ENCODE measurements at regions not wholly inside any gene's neighbourhood (a gene's known extent, or its start where the extent isn't known, plus 50 kb on each side); places are given as distances from the start of the nearest gene placed in this dataset.

- Histone ChIP-seq H3K4me1 (peaks cover 0 to 7% (median 0%) of the 10 kb centered on the region in 4 donors), H3K27me3 (peaks cover 0 to 8% (median 0%) of the 10 kb centered on the region in 3 donors), H3K36me3 (no peaks in the 10 kb centered on the region), H3K9me3 (no peaks in the 10 kb centered on the region), H3K4me3 (no peak overlapping the region), H3K27ac (no peak overlapping the region)
- DNase-seq: peak in 1 of 2 donors; percentile 9
- TF ChIP-seq, protein P1, sequence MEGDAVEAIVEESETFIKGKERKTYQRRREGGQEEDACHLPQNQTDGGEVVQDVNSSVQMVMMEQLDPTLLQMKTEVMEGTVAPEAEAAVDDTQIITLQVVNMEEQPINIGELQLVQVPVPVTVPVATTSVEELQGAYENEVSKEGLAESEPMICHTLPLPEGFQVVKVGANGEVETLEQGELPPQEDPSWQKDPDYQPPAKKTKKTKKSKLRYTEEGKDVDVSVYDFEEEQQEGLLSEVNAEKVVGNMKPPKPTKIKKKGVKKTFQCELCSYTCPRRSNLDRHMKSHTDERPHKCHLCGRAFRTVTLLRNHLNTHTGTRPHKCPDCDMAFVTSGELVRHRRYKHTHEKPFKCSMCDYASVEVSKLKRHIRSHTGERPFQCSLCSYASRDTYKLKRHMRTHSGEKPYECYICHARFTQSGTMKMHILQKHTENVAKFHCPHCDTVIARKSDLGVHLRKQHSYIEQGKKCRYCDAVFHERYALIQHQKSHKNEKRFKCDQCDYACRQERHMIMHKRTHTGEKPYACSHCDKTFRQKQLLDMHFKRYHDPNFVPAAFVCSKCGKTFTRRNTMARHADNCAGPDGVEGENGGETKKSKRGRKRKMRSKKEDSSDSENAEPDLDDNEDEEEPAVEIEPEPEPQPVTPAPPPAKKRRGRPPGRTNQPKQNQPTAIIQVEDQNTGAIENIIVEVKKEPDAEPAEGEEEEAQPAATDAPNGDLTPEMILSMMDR (IDR thresholded peaks at IDR 0.05): no peak
- TF ChIP-seq POLR2A (IDR thresholded peaks at IDR 0.05) (no peak), EP300 (IDR thresholded peaks at IDR 0.05) (no peak), POLR2AphosphoS5 (IDR thresholded peaks at IDR 0.05) (no peak)
- WGBS, 5 donors: 30 to 58% (median 47%) methylated on average over 5 of the region's 5 CpGs
- intact Hi-C loops (cut with DNase I; ENCODE audit: low total_unique reads): no loop called here
Measured at GRCh38 chr13:107118506-107118905, 550.6 kb upstream of the ARGLU1 start.

DNA sequence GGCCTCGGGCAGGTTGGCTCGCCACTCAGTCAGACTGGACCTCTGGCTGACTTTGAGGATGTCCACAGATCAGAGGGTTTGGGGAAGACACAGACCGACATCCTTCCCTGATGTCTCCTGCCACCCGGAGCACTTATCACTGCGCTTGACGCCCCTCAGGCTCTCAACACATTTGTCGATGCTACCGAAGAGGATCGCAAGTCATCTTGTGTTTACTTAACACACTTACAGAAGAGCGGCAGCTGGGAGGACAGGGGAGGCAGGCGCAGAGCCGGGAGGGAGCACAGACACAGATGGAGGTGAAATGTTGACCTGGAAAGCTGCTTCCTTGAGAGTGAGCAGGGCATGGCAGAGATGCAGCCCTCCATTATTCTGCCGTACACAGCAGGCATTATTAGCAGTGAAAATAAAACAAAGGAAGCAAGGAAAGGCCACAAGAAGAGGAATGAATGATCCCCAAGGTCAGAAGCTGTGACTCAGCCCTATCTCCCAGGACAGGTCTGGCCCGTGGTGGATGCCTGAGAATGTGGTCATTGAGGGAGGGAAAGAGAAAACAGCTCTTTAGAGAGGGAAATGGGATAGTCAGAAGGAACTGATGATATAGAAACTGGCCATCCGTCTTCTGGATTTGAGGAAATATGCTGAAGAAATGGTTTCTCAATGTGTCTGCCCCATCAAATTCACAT lies 549.5 kb upstream of the ARGLU1 start:
- H3K4me1 ChIP-seq: peaks cover 0 to 7% (median 0%) of the 10 kb centered on the region in 4 donors
- 78 to 90% (median 82%) methylated on average over 15 of the region's 15 CpGs for WGBS, 5 donors
- H3K9me3 ChIP-seq: no peaks in the 10 kb centered on the region
- TF ChIP-seq EP300 (IDR thresholded peaks at IDR 0.05) (no peak), POLR2AphosphoS5 (IDR thresholded peaks at IDR 0.05) (no peak), POLR2A (IDR thresholded peaks at IDR 0.05) (no peak)
- TF ChIP-seq, protein P1 (IDR thresholded peaks at IDR 0.05): no peak
- H3K36me3 ChIP-seq: no peaks in the 10 kb centered on the region
- no peak for DNase-seq
- no peak overlapping the region for H3K27ac ChIP-seq
- peaks cover 0 to 8% (median 0%) of the 10 kb centered on the region in 3 donors for H3K27me3 ChIP-seq
- intact Hi-C loops (cut with DNase I; ENCODE audit: low total_unique reads): no loop called here
- H3K4me3 ChIP-seq: no peak overlapping the region

GRCh38 chr13:107113387-107113786 lies 545.5 kb upstream of the ARGLU1 start:
- Histone ChIP-seq H3K9me3 (peaks cover 7 to 15% (median 12%) of the 10 kb centered on the region in 4 donors), H3K27me3 (peaks cover 0 to 8% (median 0%) of the 10 kb centered on the region in 3 donors), H3K4me3 (no peak overlapping the region), H3K27ac (no peak overlapping the region), H3K36me3 (no peaks in the 10 kb centered on the region), H3K4me1 (no peaks in the 10 kb centered on the region)
- no peak for TF ChIP-seq POLR2AphosphoS5 (IDR thresholded peaks at IDR 0.05)
- no peak for TF ChIP-seq EP300 (IDR thresholded peaks at IDR 0.05)
- TF ChIP-seq POLR2A (IDR thresholded peaks at IDR 0.05): no peak
- TF ChIP-seq, protein P1 (IDR thresholded peaks at IDR 0.05): no peak
- 73 to 92% (median 80%) methylated on average over 1 of the region's 1 CpG for WGBS, 5 donors
- intact Hi-C loops (cut with DNase I; ENCODE audit: low total_unique reads): no loop called here
- DNase-seq: no peak

- 92 to 100% (median 97%) methylated on average over 1 of the region's 1 CpG for WGBS, 5 donors
- intact Hi-C loops (cut with DNase I; ENCODE audit: low total_unique reads): no loop called here
- H3K27ac ChIP-seq: no peak overlapping the region
Measured at GRCh38 chr13:107111248-107111647, 543.3 kb upstream of the ARGLU1 start.

More at GRCh38 chr13:107111248-107111647, 543.3 kb upstream of the ARGLU1 start:
- TF ChIP-seq EP300 (IDR thresholded peaks at IDR 0.05): no peak
- TF ChIP-seq, protein P1 (IDR thresholded peaks at IDR 0.05): no peak
- no peak for TF ChIP-seq POLR2A (IDR thresholded peaks at IDR 0.05)
- no peak for TF ChIP-seq POLR2AphosphoS5 (IDR thresholded peaks at IDR 0.05)
- Histone ChIP-seq H3K4me1 (no peaks in the 10 kb centered on the region), H3K36me3 (no peaks in the 10 kb centered on the region), H3K4me3 (no peak overlapping the region), H3K27me3 (no peaks in the 10 kb centered on the region), H3K9me3 (peaks cover 7 to 15% (median 12%) of the 10 kb centered on the region in 4 donors)
- no peak for DNase-seq
